Panc1 (cell line): ENCODE measurements at regions not wholly inside any gene's neighbourhood (a gene's known extent, or its start where the extent isn't known, plus 50 kb on each side); places are given as distances from the start of the nearest gene placed in this dataset.

ENCODE experiments used
- TCF7L2 ChIP-seq: IDR thresholded peaks from 2 replicates; pipeline ENCODE4 v1.6.1; 2011; ENCODE audit warnings: mild to moderate bottlenecking, low read depth, low read length, inconsistent platforms
- TF ChIP-seq, protein P1 (sequence below): fragments of 450-650 bp; IDR thresholded peaks from 2 replicates; pipeline ENCODE4 v1.5.1; 2017; ENCODE audit warnings: mild to moderate bottlenecking

DNA sequence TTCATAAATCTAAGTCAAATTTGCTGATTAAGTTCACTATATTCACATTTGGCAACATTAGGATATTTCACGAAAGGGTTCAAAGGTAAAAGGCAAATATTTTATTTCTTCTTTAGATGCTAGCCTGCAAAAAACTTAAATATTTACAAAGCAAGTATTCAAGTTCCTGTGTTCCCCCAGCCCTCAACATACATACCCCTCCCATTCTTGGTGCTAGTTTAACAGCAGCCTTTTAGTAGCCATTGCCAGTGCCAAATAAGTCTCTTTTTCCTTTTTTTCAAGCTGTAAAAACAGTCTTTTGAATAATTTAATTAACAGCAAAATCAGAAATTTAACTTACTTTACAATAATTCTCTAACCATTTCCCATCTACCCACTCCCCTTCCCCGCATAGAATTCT is 288.5 kb upstream of the TMEM161B start:
- no peak for TF ChIP-seq TCF7L2
- TF ChIP-seq, protein P1, sequence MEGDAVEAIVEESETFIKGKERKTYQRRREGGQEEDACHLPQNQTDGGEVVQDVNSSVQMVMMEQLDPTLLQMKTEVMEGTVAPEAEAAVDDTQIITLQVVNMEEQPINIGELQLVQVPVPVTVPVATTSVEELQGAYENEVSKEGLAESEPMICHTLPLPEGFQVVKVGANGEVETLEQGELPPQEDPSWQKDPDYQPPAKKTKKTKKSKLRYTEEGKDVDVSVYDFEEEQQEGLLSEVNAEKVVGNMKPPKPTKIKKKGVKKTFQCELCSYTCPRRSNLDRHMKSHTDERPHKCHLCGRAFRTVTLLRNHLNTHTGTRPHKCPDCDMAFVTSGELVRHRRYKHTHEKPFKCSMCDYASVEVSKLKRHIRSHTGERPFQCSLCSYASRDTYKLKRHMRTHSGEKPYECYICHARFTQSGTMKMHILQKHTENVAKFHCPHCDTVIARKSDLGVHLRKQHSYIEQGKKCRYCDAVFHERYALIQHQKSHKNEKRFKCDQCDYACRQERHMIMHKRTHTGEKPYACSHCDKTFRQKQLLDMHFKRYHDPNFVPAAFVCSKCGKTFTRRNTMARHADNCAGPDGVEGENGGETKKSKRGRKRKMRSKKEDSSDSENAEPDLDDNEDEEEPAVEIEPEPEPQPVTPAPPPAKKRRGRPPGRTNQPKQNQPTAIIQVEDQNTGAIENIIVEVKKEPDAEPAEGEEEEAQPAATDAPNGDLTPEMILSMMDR: no peak
